H9 (cell line): ENCODE measurements at regions not wholly inside any gene's neighbourhood (a gene's known extent, or its start where the extent isn't known, plus 50 kb on each side); places are given as distances from the start of the nearest gene placed in this dataset.

Experiments
- DNase-seq: peaks from one replicate; pipeline ENCODE4 v3.0.0-alpha.2; 2017
- H2AFZ ChIP-seq: one replicate; pipeline ENCODE4 v1.6.1; 2013; ENCODE audit warnings: mild to moderate bottlenecking, low read length, control low read depth, moderate library complexity
- H2AK5ac ChIP-seq: 2 replicates; pipeline ENCODE4 v1.6.1; 2013; ENCODE audit warnings: low read length, control low read depth, mixed read lengths; ENCODE audit not compliant: insufficient read length
- H2BK120ac ChIP-seq: one replicate; pipeline ENCODE4 v1.6.1; 2013; ENCODE audit warnings: low read depth, mild to moderate bottlenecking, low read length, control low read depth, inconsistent platforms; ENCODE audit not compliant: poor library complexity, severe bottlenecking
- H2BK12ac ChIP-seq: 2 replicates; pipeline ENCODE4 v1.6.1; 2013; ENCODE audit warnings: low read length, control low read depth, mixed read lengths, low read depth; ENCODE audit not compliant: insufficient read length
- H2BK15ac ChIP-seq: 2 replicates; pipeline ENCODE4 v1.6.1; 2013; ENCODE audit warnings: low read depth, low read length, control low read depth
- H2BK20ac ChIP-seq: one replicate; pipeline ENCODE4 v1.6.1; 2013; ENCODE audit warnings: low read depth, mild to moderate bottlenecking, low read length, control low read depth, inconsistent platforms; ENCODE audit not compliant: poor library complexity, severe bottlenecking
- H2BK5ac ChIP-seq: 2 replicates; pipeline ENCODE4 v1.6.1; 2013; ENCODE audit warnings: low read length, control low read depth, mixed read lengths; ENCODE audit not compliant: insufficient read length
- H3K14ac ChIP-seq: 2 replicates; pipeline ENCODE4 v1.6.1; 2013; ENCODE audit warnings: low read length, control low read depth; ENCODE audit not compliant: insufficient read depth
- H3K18ac ChIP-seq: 2 replicates; pipeline ENCODE4 v1.6.1; 2013; ENCODE audit warnings: low read depth, mild to moderate bottlenecking, mixed read lengths, low read length, control low read depth; ENCODE audit not compliant: insufficient read length
- H3K23ac ChIP-seq: 2 replicates; pipeline ENCODE4 v1.6.1; 2013; ENCODE audit warnings: low read length, control low read depth, mixed read lengths, low read depth; ENCODE audit not compliant: insufficient read length
- H3K23me2 ChIP-seq: 2 replicates; pipeline ENCODE4 v1.6.1; 2013; ENCODE audit warnings: low read depth, mild to moderate bottlenecking, mixed read lengths, low read length, control low read depth; ENCODE audit not compliant: insufficient read length, poor library complexity, severe bottlenecking
- H3K27ac ChIP-seq: 2 replicates; pipeline ENCODE4 v1.5.1; 2013; ENCODE audit warnings: low read length, control low read depth, mixed read lengths, low read depth; ENCODE audit not compliant: insufficient read length
- H3K27me3 ChIP-seq: 2 replicates; pipeline ENCODE4 v1.6.1; 2013; ENCODE audit warnings: low read length, control low read depth, inconsistent platforms; ENCODE audit not compliant: insufficient read depth
- H3K4ac ChIP-seq: 2 replicates; pipeline ENCODE4 v1.6.1; 2013; ENCODE audit warnings: low read depth, mild to moderate bottlenecking, control low read depth, inconsistent platforms, low read length, moderate library complexity
- H3K4me1 ChIP-seq: 2 replicates; pipeline ENCODE4 v1.6.1; 2013; ENCODE audit warnings: low read length, control low read depth, inconsistent platforms; ENCODE audit not compliant: insufficient read depth
- H3K4me2 ChIP-seq: 2 replicates; pipeline ENCODE4 v1.6.1; 2013; ENCODE audit warnings: low read length, control low read depth, mixed read lengths; ENCODE audit not compliant: insufficient read length, insufficient read depth
- H3K56ac ChIP-seq: 2 replicates; pipeline ENCODE4 v1.6.1; 2013; ENCODE audit warnings: low read depth, mild to moderate bottlenecking, mixed read lengths, low read length, control low read depth; ENCODE audit not compliant: insufficient read length
- H3K79me1 ChIP-seq: 2 replicates; pipeline ENCODE4 v1.6.1; 2013; ENCODE audit warnings: low read depth, mild to moderate bottlenecking, moderate library complexity, low read length, control low read depth, inconsistent platforms; ENCODE audit not compliant: insufficient read depth, poor library complexity, severe bottlenecking
- H3K79me2 ChIP-seq: 2 replicates; pipeline ENCODE4 v1.6.1; 2013; ENCODE audit warnings: low read length, control low read depth, inconsistent platforms; ENCODE audit not compliant: insufficient read depth
- H3K9ac ChIP-seq: 2 replicates; pipeline ENCODE4 v1.6.1; 2013; ENCODE audit warnings: low read length, control low read depth, mixed read lengths; ENCODE audit not compliant: insufficient read length; ENCODE audit errors: extremely low read depth
- H3K9me3 ChIP-seq: one replicate; pipeline ENCODE4 v1.6.1; 2013; ENCODE audit warnings: low read depth, low read length, inconsistent platforms; ENCODE audit not compliant: control insufficient read depth
- H3T11ph ChIP-seq: one replicate; pipeline ENCODE4 v1.6.1; 2013; ENCODE audit warnings: mild to moderate bottlenecking, low read length, control low read depth, inconsistent platforms
- H4K20me1 ChIP-seq: one replicate; pipeline ENCODE4 v1.6.1; 2013; ENCODE audit not compliant: control insufficient read depth, insufficient read length, insufficient read depth
- H4K5ac ChIP-seq: 2 replicates; pipeline ENCODE4 v1.6.1; 2013; ENCODE audit warnings: low read depth, mild to moderate bottlenecking, mixed read lengths, low read length, control low read depth; ENCODE audit not compliant: insufficient read length
- H4K8ac ChIP-seq: replicated peaks from 2 replicates; pipeline ENCODE4 v1.6.1; 2013; ENCODE audit warnings: low read length, control low read depth, mixed read lengths, low read depth; ENCODE audit not compliant: insufficient read length
- H4K91ac ChIP-seq: 2 replicates; pipeline ENCODE4 v1.6.1; 2013; ENCODE audit warnings: low read depth, mild to moderate bottlenecking, moderate library complexity, mixed read lengths, low read length, control low read depth; ENCODE audit not compliant: insufficient read length
- H3K27ac Mint-ChIP-seq, 3 experiments: 2 replicates in 2 of 3; 3 replicates in 1 of 3; pipeline ENCODE4 v1.8.0; 2020 to 2021; ENCODE audit warnings: mixed read lengths in 3 of 3, mild to moderate bottlenecking in 1 of 3, moderate library complexity in 1 of 3
- H3K27me3 Mint-ChIP-seq: 2 replicates; pipeline ENCODE4 v1.8.0; 2021; ENCODE audit warnings: low read depth, mild to moderate bottlenecking, moderate library complexity, mixed read lengths
- H3K36me3 Mint-ChIP-seq, 3 experiments: 2 replicates in 2 of 3; 3 replicates in 1 of 3; pipeline ENCODE4 v1.8.0; 2020 to 2021; ENCODE audit warnings: low read depth in 3 of 3, mixed read lengths in 3 of 3; ENCODE audit not compliant: insufficient read depth in 1 of 3
- H3K4me1 Mint-ChIP-seq, 2 experiments: 2 replicates each; pipeline ENCODE4 v1.8.0; 2020; ENCODE audit warnings: mixed read lengths in 2 of 2
- H3K4me3 Mint-ChIP-seq, 2 experiments: 2 replicates in 1 of 2; 3 replicates in 1 of 2; pipeline ENCODE4 v1.8.0; 2020 to 2021; ENCODE audit warnings: mild to moderate bottlenecking in 2 of 2, mixed read lengths in 2 of 2, moderate library complexity in 1 of 2
- H3K9me3 Mint-ChIP-seq, 2 experiments: 2 replicates in 1 of 2; 3 replicates in 1 of 2; pipeline ENCODE4 v1.8.0; 2020; ENCODE audit warnings: mild to moderate bottlenecking in 2 of 2, mixed read lengths in 2 of 2, moderate library complexity in 1 of 2
- WGBS: extraction: QIAGEN DNeasy Blood & Tissue Kit; methylation state at CpG from one replicate; pipeline ENCODE4 v1.1.7; 2013; ENCODE audit warnings: missing lambda C conversion rate, low lambda C conversion rate, mixed read lengths; ENCODE audit not compliant: insufficient read length; ENCODE audit errors: extremely low coverage; 5-methylcytosine and 5-hydroxymethylcytosine counted together
- TF ChIP-seq, protein P1 (sequence below): fragments of 200-600 bp; sonication (generic); conservative IDR thresholded peaks from 3 replicates; pipeline ENCODE4 v1.8.0; 2021; ENCODE audit warnings: antibody characterized with exemption, mild to moderate bottlenecking

DNA sequence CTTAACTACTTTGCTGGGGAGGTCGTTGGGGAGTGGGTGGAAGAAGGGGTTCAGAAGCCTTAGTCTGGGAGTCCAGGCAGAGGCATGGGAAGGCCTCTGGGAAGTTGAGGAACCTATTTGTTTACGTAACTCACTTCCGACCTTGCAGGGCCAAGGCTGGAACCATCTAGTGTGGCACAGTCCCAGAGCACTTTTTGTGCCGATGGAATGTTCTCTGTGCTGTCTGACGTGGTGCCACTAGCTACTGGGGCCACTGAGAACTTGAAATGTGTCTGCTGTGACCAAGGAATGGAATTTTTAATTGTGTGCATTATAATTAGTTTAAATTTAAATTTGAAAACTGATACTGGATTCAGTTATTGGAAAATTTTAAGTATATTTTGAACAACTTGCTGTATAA is 139.7 kb downstream of the FAM161A start:
- Histone ChIP-seq H3K9ac (no peak overlapping the region), H3K79me2 (no peaks in the 10 kb centered on the region), H3K4me1 (no peaks in the 10 kb centered on the region), H3K27me3 (no peaks in the 10 kb centered on the region), H2AFZ (no peak overlapping the region), H2BK5ac (no peak overlapping the region), H3K27ac (no peak overlapping the region), H3K79me1 (no peaks in the 10 kb centered on the region), H3T11ph (no peak overlapping the region), H4K8ac (no peak overlapping the region), H3K23me2 (no peaks in the 10 kb centered on the region), H2BK120ac (no peak overlapping the region), H3K56ac (no peak overlapping the region), H3K14ac (peak overlapping the region; percentile 29; the same call in 1 of the 2 replicates), H3K4me2 (no peak overlapping the region), H3K18ac (no peak overlapping the region), H3K4ac (no peak overlapping the region), H2AK5ac (no peak overlapping the region), H3K9me3 (no peaks in the 10 kb centered on the region), H2BK20ac (no peak overlapping the region), H3K23ac (no peak overlapping the region), H4K91ac (no peak overlapping the region), H4K20me1 (no peaks in the 10 kb centered on the region), H2BK15ac (no peak overlapping the region), H4K5ac (no peak overlapping the region), H2BK12ac (no peak overlapping the region)
- H3K4me1 Mint-ChIP-seq, result no peaks in the 10 kb centered on the region
- H3K36me3 Mint-ChIP-seq, result no peaks in the 10 kb centered on the region
- WGBS, result no CpG with 5 or more reads among the region's 5 CpGs
- TF ChIP-seq, protein P1, sequence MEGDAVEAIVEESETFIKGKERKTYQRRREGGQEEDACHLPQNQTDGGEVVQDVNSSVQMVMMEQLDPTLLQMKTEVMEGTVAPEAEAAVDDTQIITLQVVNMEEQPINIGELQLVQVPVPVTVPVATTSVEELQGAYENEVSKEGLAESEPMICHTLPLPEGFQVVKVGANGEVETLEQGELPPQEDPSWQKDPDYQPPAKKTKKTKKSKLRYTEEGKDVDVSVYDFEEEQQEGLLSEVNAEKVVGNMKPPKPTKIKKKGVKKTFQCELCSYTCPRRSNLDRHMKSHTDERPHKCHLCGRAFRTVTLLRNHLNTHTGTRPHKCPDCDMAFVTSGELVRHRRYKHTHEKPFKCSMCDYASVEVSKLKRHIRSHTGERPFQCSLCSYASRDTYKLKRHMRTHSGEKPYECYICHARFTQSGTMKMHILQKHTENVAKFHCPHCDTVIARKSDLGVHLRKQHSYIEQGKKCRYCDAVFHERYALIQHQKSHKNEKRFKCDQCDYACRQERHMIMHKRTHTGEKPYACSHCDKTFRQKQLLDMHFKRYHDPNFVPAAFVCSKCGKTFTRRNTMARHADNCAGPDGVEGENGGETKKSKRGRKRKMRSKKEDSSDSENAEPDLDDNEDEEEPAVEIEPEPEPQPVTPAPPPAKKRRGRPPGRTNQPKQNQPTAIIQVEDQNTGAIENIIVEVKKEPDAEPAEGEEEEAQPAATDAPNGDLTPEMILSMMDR, result no peak
- peaks cover 2% of the 10 kb centered on the region; the same call in 1 of the 2 replicates for H3K27me3 Mint-ChIP-seq
- DNase-seq, result no peak
- no peak overlapping the region for H3K4me3 Mint-ChIP-seq
- H3K27ac Mint-ChIP-seq, result no peak overlapping the region
- no peaks in the 10 kb centered on the region for H3K9me3 Mint-ChIP-seq
